ENCODE measurements at regions not wholly inside any gene's neighbourhood (a gene's known extent, or its start where the extent isn't known, plus 50 kb on each side); places are given as distances from the start of the nearest gene placed in this dataset.

GRCh38 chr11:95361180-95361579, 130.2 kb upstream of the SESN3 start:
- Histone ChIP-seq H3K36me3 (ENCODE audit: control insufficient read depth in 2 of 4, insufficient read depth in 4 of 4, low read length in 3 of 4) (no peaks in the 10 kb centered on the region), H2BK15ac (ENCODE audit: low read length) (no peak overlapping the region), H3K4me1 (replicated peaks in 1 of 4; ENCODE audit: control insufficient read depth in 3 of 4, insufficient read depth in 4 of 4, low read length in 3 of 4) (peaks cover 9 to 16% (median 13%) of the 10 kb centered on the region in 4 experiments; a peak in 6 of 7 replicates), H3K23me2 (ENCODE audit: low read depth, low read length) (no peaks in the 10 kb centered on the region; the same call in 1 of the 2 replicates), H2AK5ac (ENCODE audit: low read depth, low read length) (no peak overlapping the region), H2BK5ac (ENCODE audit: low read depth, low read length) (peak overlapping the region; percentile 56; the same call in 1 of the 2 replicates), H2BK20ac (ENCODE audit: low read length) (no peak overlapping the region; the same call in 1 of the 2 replicates), H3K56ac (replicated peaks; ENCODE audit: insufficient read length, low read depth, low read length) (no peak overlapping the region), H3K79me2 (ENCODE audit: control insufficient read depth in 1 of 2, insufficient read depth in 2 of 2, low read length in 2 of 2) (no peaks in the 10 kb centered on the region), H3K9me3 (ENCODE audit: insufficient read depth in 2 of 2, low read depth in 1 of 2, low read length in 1 of 2) (no peaks in the 10 kb centered on the region), H3K9ac (replicated peaks in 1 of 4; ENCODE audit: extremely low read depth in 1 of 4, low read depth in 3 of 4, low read length in 3 of 4) (no peak overlapping the region), H3K4me2 (ENCODE audit: insufficient read depth in 1 of 2, low read depth in 2 of 2, low read length in 2 of 2) (0 out of 4 replicates have a peak overlapping the region, but pooled peaks of 1 of the 2 experiments have one; percentile 1), H3K4ac (replicated peaks; ENCODE audit: insufficient read length, low read depth, low read length) (peak overlapping the region; percentile 36), H4K91ac (replicated peaks; ENCODE audit: insufficient read length, low read length) (no peak overlapping the region), H2AFZ (ENCODE audit: low read length) (no peak overlapping the region), H3K23ac (ENCODE audit: insufficient read length) (no peak overlapping the region), H3K18ac (ENCODE audit: extremely low read depth, low read length) (no peak overlapping the region; the same call in 1 of the 2 replicates), H4K20me1 (replicated peaks in 1 of 2; ENCODE audit: control insufficient read depth in 1 of 2, insufficient read depth in 2 of 2, low read length in 2 of 2) (no peaks in the 10 kb centered on the region), H3K27ac (ENCODE audit: low read depth, low read length) (no peak overlapping the region), H4K5ac (ENCODE audit: insufficient read length, low read depth, low read length) (no peak overlapping the region), H4K8ac (ENCODE audit: extremely low read depth, insufficient read depth, low read length) (no peak overlapping the region), H3K79me1 (ENCODE audit: low read depth, low read length) (no peaks in the 10 kb centered on the region), H2BK120ac (replicated peaks; ENCODE audit: low read depth, low read length) (peak overlapping the region; percentile 20), H3K4me3 (ENCODE audit: extremely low read depth in 1 of 4, insufficient read depth in 2 of 4, low read depth in 3 of 4, low read length in 4 of 4) (no peak overlapping the region), H2BK12ac (ENCODE audit: low read depth, low read length) (peak overlapping the region; percentile 81; the same call in 1 of the 2 replicates), H3K14ac (ENCODE audit: insufficient read length) (no peak overlapping the region), H3K27me3 (replicated peaks in 1 of 4; ENCODE audit: control insufficient read depth in 3 of 4, extremely low read depth in 1 of 4, insufficient read depth in 3 of 4, low read length in 3 of 4) (no peaks in the 10 kb centered on the region)
- ChIA-PET CTCF (ENCODE audit: partially characterized antibody) (interaction anchor here (0.6 to 3.7 kb wide), 8 partner anchors 10 to 345 kb away, joined by 3 to 13 read pairs (median 4); no protein-coding TSS in a partner anchor), POLR2A (ENCODE audit: partially characterized antibody) (no interaction called here)
- no peak for FAIRE-seq
- 88% methylated on average over 2 of the region's 2 CpGs; no CpG with 5 or more reads in 1 of the 2 experiments for WGBS, 2 experiments (ENCODE audit: extremely low coverage in 1 of 2, insufficient coverage in 1 of 2, insufficient read length in 1 of 2, insufficient replicate concordance in 2 of 2, low coverage in 1 of 2, low lambda C conversion rate in 2 of 2, missing lambda C conversion rate in 1 of 2)
- no peak for DNase-seq (ENCODE audit: low read depth in 1 of 2, low spot score in 2 of 2)
- TF ChIP-seq CTCF (IDR thresholded peaks at IDR 0.05; ENCODE audit: control extremely low read depth in 1 of 3, insufficient read depth in 1 of 3, low read depth in 1 of 3, low read length in 3 of 3), result no peak
- TF ChIP-seq FOSL1 (IDR thresholded peaks at IDR 0.05; ENCODE audit: insufficient read depth, low read depth, low read length), result no peak
- TF ChIP-seq TAF7 (optimal IDR thresholded peaks at IDR 0.05; ENCODE audit: borderline replicate concordance, low read depth, low read length), result no peak
- TF ChIP-seq SP4 (IDR thresholded peaks at IDR 0.05; ENCODE audit: low read length), result no peak
- TF ChIP-seq CEBPB (IDR thresholded peaks at IDR 0.05; ENCODE audit: low read depth, low read length), result no peak
- no peak for TF ChIP-seq RXRA (IDR thresholded peaks at IDR 0.05; ENCODE audit: insufficient read depth, low read depth, low read length)
- TF ChIP-seq NRF1 (IDR thresholded peaks at IDR 0.05; ENCODE audit: low read depth, low read length), result no peak
- no peak for TF ChIP-seq EGR1 (IDR thresholded peaks at IDR 0.05; ENCODE audit: borderline replicate concordance, low read depth, low read length)
- TF ChIP-seq CREB1 (IDR thresholded peaks at IDR 0.05), result no peak
- no peak for TF ChIP-seq SIRT6 (IDR thresholded peaks at IDR 0.05; ENCODE audit: low read length)
- TF ChIP-seq PHF8 (conservative IDR thresholded peaks at IDR 0.05; ENCODE audit: low read depth, low read length), result no peak
- no peak for TF ChIP-seq GABPA (IDR thresholded peaks at IDR 0.05; ENCODE audit: borderline replicate concordance, insufficient read depth, low read length)
- no peak for TF ChIP-seq GTF2F1 (IDR thresholded peaks at IDR 0.05; ENCODE audit: borderline replicate concordance, low read depth, low read length)
